Activated naive CD8-positive, alpha-beta T cell treated with anti-CD3 and anti-CD28 coated beads, Interleukin-2, amount 50 U/mL, for 16 hours (primary cell): ENCODE measurements at regions not wholly inside any gene's neighbourhood (a gene's known extent, or its start where the extent isn't known, plus 50 kb on each side); places are given as distances from the start of the nearest gene placed in this dataset.

Source experiments
- DNase-seq: peaks from one replicate; pipeline ENCODE4 v3.0.0-alpha.2; 2020; ENCODE audit warnings: low read depth, low spot score

DNA sequence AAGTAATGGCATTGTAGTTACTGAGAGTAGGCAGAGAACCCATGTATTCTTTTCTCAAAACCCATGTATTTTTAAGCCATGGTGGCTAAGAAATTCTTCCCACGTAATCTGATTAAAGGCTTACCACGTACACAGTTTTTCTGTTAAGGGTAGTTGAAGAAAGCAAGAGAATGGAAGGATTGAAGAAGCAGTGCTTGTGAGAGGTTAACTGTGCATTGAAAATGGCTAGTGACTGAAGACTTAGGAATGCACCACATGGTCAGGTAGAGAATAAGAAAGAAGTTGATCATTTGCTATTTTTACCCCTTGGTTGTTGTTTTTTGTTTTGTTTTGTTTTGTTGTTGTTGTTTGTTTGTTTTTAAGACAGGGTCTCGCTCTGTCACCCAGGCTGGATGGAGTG, 178.9 kb upstream of the SNX7 start:
- no peak for DNase-seq

DNA sequence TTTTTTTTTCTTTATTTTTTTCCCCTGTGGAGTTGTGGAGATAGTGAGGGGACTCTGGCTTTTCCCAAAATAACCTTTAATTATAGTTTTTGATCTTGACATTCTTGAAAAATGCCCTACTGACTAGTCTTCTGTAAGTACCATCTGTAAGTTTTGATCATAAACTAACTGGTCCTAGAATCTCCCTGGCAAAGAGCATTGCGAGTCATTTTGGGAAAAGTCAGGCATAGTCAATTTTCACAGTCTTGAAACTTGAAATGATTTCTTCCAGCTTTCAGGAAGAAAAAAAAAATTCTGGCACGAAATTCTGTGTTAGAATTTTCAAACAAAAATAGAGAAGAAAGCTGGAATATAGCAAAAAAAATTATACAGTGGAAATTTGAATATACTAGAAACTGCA, 181.2 kb upstream of the SNX7 start:
- no peak for DNase-seq

DNA sequence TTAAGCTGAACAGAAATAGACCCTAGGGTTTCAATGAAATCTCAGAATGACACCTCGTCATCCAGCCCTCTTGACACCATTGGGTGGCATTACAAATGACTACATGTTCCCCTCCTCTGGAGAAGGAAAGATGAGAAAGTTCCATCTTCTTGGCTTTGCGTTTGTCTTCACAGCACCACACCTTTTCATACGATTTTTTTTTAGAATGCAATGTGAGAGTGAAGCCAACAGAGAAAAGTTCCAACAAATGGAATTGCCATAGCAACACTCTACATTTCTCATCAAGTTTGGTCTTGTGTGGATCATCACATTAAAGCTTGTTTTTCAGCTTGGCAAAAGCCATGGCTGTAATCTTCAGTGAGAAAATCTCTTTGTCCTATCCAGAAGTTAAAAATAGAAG, 183.4 kb upstream of the SNX7 start:
- DNase-seq, result no peak

DNA sequence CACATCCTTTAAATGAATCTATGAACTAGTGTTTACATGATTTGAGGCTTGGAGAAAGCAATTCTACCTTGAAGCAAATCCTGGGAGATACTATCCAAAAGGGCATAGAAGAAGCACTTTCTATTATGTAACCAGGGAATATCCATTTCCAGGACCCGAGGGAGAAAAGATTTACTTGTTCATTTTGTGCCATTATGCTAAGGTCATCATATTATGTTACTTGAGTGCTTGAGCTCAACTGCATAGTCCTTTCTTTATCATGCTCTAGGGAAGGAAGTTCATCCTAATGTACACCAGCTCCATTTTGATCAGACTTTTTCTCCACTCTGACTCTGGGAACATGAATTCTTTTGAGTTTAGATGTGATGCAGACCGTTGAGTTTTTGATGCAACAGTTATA, 188.6 kb upstream of the SNX7 start:
- DNase-seq, result no peak

DNA sequence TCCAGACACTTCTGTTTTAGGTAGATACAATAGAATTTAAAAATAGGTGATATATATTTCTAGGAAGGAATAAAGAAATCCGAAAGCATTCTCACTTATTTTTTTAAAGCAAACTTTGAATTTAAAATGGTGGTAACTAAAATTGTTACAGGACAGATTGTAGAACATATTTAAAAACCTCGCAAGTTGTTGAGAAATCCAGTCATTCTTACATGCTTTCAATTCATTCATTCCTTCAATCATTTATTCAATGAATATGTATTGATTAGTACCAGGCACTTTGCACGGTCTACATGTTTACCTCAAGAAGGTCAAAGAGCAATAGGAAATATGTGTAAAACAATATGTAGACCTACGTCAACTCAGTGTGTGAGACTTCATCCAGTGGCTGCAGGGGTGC, 189.9 kb upstream of the SNX7 start:
- no peak for DNase-seq

DNA sequence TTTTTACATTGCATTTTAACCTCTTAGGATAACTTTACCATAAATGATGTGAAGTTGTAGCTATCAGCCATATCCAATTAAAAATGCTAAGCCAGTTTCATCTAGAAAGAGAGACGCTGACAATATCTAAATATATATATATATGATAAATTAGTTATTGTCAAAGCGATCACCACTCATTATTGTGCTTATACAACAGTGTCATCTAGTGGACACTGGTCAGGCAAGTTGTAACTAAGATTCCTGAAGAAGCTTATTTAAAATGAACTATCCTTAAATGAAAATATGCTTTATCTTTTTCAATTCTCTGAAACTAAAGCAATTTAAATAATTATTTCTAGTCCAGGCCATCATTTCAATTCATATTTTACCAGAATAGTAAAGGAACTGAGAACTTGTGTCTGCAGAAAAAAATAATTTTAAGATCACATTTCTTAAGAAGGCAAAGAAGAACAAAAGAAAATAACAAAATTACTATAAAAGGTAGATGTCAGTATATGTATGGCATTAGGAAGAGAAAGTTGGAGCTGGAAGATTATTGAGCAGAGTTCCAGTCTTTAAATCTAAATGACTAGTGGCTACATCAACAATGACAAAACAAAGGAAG, 193.3 kb upstream of the SNX7 start:
- no peak for DNase-seq

DNA sequence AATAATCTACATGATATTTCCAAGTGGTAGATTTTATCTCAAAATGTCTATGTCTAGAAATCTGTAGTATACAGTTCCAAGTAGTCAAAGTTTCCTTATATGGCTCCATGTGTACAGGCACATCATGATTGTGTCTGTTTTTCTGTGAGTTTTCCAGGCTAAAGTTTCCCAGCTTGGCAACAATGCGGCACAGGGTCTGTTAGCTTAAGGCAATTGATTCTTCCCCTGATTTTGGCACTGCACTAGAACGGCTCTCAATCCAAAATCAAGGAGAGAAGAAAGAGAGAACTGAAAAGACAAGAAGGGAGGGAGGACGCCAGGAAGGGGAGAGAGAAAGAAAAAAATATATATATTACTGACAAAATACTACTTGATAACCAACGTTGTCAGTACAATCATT, 193.9 kb upstream of the SNX7 start:
- no peak for DNase-seq

DNA sequence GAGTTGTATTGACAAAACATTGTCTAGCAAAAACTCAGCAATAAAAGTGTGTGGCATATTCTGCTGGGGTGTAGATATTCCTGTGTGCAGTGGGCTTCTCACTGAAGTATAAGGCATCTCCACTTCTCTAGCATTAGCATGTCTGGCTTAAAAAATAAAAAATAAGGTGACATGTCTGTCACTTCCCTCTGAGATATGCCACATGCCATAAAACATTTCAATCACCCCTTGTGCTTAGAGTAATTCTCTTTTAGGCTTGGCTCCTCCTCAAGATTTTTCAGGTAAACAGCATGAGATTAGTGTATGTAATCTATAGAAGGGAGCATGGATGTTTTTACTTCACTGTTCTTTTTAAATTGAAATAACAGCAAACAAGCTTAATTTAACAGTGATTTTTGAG, 194.4 kb upstream of the SNX7 start:
- DNase-seq, result no peak

DNA sequence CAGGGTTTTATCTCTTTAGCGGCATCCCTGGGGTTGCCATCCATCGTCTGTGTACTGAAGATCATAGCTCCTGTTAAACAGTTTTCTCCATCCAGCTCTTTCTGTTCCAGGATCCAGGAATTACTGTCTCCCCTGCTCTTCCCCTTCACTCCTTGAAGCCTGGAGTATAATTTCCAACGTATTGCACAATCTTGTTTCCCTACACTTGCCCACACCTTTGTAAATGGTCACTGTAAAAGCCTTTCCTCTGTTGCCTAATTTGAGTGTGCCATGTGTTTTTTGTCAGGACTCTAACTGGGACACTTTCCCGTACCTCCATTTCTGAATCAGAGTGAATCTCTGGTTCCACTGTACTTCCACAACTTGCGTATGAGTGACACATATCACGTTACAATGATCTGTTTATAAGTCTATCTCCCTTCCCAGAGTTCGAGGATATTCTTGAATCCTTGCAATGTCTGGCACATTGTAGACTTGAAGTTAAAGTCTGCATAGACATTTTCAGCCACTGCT, 199.6 kb upstream of the SNX7 start:
- no peak for DNase-seq

DNA sequence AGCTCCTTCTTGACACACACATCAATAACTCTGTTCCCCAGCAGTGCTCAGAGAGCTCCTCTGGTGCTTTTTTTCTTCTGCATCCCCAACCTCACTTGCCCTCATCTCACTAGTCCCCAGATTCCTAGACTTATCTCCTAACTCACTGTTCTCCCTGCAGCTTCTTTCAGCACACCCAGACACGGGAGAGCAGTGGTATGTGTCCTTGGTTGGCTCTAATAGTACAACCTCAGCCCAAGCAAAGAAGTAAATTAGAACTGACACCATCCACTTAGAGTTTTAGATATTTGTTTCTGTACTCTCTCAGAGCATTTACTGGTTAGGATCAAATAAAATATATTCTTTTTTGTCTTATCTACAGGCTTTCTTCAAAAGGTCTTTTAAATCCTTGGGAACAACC, 201.4 kb upstream of the SNX7 start:
- DNase-seq, result no peak

DNA sequence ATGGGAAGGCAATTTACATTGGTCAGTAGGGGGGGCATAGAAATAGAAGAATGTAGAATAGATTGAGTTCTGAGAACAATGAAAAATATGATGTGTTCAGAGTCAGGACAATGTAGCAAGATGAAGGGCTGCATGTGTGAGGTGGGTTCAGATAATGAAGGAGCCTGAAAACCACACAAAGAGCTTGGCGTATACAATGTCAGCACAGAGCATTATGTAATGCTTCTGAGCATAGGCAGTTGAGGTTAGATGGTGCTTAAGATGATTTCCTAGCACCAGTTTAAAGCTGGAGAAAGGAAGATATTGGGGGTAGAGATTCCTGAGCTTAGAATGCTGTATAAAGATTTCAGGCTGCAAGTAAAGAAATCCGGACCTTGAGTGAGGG, 202.0 kb upstream of the SNX7 start:
- DNase-seq, result no peak

DNA sequence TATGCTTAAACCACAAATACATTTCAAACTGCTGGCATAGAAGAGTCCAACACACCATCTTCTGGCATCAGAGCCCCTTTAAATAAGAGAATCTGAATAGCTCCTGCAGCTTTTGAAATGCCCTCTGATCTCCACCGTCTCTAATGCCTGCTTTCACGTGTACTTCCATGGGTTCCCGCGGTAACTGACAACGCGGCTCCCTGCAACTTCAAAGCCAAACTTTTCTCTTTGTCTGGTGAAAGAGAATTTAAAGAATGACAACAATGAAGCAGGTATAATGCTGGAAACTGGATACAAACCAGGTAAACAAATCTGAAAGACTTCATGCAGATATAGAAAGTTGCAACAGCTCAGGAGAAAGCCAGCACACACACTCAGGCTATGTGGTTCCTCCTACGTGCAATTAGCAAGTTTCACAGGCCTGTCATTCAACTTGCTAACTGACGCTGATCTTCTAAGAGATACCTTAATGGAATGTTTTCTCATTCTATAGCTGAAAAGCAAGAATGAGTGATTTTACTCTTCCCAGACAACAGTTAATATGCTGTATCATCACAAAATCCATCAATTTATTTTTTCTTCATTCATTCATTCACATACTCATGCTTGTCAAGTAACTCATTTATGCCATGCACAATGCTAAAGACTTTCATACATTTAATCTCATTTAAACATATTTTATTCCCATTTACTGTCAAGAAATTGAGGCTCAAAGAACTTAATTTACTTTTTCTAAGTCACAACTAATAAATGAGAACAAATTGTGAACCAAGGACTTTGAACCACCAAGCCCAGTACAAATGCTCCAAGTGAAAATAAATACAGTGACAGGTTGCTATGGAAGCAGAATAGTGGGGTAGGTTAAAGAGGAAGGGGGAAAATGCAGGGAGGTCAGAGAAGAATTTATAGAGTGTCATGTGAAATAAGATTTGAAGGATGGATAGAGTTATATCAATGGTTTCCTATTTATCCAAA, 202.7 kb upstream of the SNX7 start:
- DNase-seq, result no peak

DNA sequence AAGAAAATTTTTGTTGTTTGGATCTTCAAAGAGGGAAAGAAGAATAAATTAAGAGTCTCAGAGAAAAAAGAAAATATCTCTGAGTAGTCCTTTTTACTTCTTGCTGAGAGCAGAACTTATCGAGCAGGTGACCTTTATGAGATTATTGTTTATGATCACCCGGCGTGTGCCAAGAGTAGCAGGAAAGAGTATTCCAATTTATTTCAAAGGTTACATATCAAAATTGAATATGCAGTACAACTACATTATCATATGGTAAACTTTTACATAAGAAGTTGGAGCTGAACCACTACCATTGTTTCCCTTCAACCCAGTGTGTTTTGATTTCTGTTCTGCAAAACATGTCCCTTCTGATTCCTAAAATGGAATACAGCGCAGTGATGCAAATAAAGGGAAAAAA, 204.3 kb upstream of the SNX7 start:
- no peak for DNase-seq

DNA sequence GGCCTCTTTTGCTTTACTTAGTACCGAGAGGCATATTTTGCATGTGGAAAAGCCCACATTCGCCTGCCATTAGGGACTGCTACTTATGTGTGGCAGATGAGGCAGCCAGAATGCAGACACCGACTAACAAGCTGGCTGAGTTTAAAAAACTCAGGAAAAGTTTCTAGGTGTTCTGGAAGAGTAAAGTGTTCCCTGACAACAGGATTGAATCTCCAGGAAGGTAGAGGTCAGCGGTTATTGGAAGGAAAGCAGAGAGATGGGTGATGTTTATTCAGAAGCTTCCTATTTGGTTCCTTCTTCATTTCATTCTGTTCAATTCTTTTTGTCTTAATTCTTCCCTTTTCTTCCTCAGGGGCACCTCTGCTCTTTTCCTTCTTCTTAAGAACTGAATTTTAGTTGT, 206.9 kb upstream of the SNX7 start:
- DNase-seq, result no peak

DNA sequence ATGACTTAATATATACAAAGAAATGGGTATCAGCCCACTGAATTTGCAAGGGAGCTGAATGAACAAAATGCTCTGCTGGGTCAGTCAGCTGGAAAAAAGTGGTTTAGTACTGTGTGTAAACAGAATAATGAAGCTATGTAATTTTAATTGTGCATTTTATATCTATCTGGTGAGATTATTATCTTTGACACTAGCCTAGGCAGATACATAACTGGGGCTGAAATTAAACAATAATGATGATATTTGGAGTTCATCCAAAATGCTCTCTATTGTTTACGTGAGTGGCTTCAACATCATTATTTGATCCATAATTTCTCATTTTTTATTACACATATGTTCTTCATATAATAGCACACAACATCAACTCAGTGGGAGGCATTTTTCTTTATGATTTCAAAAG, 208.5 kb upstream of the SNX7 start:
- DNase-seq, result no peak

DNA sequence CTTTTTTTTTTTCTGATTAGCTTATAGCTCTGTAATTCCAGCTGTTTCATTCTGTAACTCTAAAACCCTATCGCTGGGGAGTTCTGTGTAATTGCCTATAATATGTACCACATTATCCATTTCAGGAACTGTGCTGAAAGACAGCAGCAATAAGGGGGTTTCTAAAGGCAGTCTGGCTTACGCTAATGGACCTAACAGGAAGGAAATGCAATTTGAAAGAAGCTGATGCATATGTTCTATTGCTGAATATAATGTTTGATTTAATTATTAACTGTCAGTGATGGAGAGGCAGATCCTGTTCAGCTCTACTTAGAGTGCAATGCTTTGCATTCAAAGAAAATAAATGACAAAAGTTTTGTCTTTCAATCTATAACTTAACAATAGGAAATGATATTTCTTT, 209.4 kb upstream of the SNX7 start:
- no peak for DNase-seq

DNA sequence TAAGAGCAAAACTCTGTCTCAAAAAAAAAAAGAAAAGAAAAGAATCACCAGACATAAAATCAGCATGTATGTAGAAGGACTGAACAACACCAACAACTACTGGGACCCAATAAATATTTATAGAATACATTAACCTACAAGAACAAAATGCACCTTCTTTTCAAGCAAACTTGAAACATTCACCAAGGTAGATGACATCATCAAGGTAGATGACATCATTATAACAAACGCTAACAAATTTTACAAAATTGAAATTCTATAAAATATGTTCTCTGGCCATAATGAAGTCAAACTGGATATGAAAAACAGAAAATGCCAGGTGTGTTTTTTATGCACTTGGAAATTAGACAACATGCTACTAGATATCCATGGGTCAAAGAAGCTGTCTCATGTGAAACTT, 220.2 kb upstream of the SNX7 start:
- DNase-seq, result no peak

DNA sequence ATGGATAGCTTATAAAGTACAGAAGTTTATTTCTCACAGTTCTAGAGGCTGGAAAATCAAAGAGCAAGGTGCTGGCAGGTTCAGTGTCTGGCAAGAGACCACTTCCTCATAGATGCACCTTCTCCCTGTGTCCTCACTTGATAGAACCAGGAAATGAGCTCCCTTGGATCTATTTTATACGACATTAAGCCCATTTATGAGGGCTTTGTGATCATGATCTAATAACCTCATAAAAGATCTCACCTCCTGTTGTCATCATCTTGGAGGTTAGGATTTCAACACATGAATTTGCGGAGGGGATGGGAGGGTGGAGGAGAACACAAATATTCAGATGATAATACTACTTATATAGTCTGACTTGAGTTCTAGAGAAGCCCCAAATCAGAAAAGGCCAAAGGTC, 222.1 kb upstream of the SNX7 start:
- no peak for DNase-seq

DNA sequence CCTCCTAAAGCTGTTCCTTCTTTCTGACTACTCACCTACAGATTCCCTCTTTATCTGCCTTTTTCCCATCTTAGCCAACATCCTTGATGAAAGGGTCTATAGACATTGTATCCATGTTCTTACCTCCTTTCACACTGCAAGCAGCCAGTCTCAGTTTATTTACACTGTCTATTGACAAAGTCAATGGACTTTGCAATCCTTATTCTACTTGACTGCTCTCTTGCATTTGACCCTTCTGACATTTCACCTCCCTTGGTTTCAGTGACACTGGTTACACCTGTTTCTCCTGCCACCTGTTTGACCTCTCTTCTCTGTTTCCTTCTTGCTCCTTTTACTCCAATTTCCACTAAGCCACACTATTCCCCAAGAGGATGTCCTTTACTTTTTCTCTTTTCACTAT, 224.0 kb upstream of the SNX7 start:
- no peak for DNase-seq

DNA sequence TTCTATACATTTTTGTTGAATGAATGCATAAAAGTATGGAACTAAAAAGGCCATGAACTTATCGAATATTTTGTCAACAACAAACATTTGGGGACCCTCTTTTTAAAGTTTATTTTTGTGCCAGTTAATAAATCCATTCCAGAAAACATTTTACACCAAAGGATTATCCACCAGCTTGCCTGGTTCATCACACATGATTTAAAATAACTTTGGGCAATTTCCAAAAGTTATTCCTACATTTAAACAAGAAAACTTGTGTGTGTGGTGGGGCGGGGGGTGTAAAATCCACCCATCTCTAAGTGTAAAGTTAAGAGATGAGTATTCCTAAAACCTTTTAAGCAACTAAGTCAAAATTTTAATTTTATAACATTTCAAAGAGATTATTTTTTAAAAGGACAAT, 224.5 kb upstream of the SNX7 start:
- DNase-seq, result no peak

DNA sequence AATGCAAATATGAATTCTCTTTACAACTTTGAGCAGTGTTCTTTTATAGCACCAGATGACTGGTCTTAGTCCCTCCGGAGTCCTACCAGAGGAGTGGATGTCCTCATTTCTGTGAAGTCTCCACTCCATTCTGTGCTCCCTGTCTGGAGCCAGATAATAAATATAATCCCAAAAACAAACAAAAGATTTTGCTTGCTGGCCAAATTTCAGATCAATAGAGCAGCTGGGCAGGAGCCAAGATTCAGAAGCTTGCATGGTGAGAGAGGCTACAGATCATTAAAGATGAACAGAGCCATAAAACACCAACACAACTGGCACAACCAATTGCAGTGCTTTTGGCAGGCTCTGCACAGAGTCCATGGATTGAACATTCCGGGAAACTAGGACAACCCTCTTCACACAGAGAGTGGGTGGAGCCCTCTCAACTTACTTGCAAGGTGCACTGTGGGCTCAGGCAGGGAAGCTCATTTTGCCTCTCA, 231.5 kb upstream of the SNX7 start:
- DNase-seq, result no peak

DNA sequence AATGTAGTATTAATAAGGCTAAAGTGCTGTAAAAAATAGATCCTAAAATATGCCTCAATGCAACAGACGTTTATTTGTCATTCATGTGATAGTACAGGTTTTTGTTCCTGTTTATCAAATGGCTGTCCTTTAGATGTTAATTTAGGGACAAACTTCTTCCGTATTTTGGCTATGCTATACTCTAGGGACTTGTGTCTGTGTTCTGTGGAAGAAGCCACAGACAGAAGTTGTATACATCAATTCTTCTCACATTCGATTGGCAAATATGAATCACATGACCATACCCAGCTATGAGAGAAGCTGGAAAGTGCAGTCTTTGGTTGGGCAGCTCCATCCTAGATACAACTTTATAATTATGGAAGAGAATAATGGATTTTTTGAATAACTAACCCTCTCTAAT, 232.7 kb upstream of the SNX7 start:
- DNase-seq, result no peak

DNA sequence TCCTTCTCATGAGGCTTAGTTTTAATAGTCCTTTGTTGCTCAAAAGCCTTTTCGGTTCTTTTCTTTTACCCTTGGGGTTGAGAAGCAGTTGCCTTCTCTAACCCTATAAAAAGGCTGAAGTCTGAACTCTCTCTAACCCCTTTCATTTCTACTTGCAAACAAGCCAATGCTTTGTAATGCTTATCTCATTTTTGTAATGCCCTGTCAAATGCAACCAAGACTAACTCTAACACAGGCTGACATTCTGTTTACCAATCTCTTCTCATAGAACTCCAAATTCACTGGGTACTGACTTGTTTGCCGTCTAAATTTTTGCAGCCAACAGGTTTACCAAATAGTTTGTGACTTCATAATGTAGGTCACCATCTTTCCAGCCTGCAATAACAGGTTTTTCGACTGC, 233.9 kb upstream of the SNX7 start:
- DNase-seq, result no peak
